ENCODE measurements at regions not wholly inside any gene's neighbourhood (a gene's known extent, or its start where the extent isn't known, plus 50 kb on each side); places are given as distances from the start of the nearest gene placed in this dataset.
"Not testable (repeated sequence)": the region's sequence is repeated elsewhere in the genome, so short reads cannot be mapped to it uniquely, and the experiment has no call there.

DNA sequence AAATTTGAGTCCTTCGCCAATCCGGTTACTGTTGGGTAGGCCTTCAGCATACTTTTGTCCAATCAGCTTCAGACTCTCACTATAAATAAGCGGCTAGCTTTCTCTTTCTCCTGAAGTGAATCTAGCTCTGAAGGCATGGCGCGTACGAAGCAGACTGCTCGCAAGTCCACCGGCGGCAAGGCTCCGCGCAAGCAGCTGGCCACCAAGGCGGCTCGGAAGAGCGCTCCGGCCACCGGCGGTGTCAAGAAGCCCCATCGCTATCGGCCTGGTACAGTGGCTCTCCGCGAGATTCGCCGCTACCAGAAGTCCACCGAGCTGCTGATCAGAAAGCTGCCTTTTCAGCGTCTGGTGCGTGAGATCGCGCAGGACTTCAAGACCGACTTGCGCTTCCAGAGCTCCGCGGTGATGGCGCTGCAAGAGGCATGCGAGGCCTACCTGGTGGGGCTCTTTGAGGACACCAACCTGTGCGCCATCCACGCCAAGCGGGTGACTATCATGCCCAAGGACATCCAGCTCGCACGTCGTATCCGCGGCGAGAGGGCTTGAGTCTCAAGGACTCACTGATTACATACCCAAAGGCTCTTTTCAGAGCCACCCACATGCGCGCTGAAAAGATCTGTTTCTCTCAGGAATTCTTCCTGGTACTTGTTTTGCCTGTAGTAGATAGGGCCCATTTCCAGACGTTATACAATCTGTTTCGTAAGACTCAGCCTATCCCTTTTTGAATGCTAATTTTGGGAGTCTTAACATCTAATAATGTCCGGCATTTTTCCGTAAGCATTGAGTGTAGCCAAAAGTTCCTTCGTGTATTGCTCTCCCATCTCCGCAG, 102.0 kb downstream of the OR2B2 start:
- Histone ChIP-seq H3K36me3 (ENCODE audit: control insufficient read depth, insufficient read depth, low read length) (no peaks in the 10 kb centered on the region), H3K4me3 (ENCODE audit: low read depth, low read length) (peak overlapping the region; percentile 96), H3K4me1 (ENCODE audit: control insufficient read depth, insufficient read depth, low read length) (peaks cover 6% of the 10 kb centered on the region), H3K9ac (ENCODE audit: low read depth, low read length) (peak overlapping the region; percentile 99), H3K9me3 (ENCODE audit: control insufficient read depth, insufficient read depth, low read length) (no peaks in the 10 kb centered on the region), H3K27me3 (ENCODE audit: control insufficient read depth, insufficient read depth, low read length) (no peaks in the 10 kb centered on the region)

GRCh38 chr6:27809067-27809938, 102.9 kb downstream of the OR2B2 start:
- Histone ChIP-seq H3K4me1 (ENCODE audit: control insufficient read depth, insufficient read depth, low read length) (peaks cover 6% of the 10 kb centered on the region), H3K9ac (ENCODE audit: low read depth, low read length) (peak overlapping the region; percentile 99), H3K9me3 (ENCODE audit: control insufficient read depth, insufficient read depth, low read length) (no peaks in the 10 kb centered on the region), H3K27me3 (ENCODE audit: control insufficient read depth, insufficient read depth, low read length) (no peaks in the 10 kb centered on the region), H3K36me3 (ENCODE audit: control insufficient read depth, insufficient read depth, low read length) (no peaks in the 10 kb centered on the region), H3K4me3 (ENCODE audit: low read depth, low read length) (peak overlapping the region; percentile 96)

DNA sequence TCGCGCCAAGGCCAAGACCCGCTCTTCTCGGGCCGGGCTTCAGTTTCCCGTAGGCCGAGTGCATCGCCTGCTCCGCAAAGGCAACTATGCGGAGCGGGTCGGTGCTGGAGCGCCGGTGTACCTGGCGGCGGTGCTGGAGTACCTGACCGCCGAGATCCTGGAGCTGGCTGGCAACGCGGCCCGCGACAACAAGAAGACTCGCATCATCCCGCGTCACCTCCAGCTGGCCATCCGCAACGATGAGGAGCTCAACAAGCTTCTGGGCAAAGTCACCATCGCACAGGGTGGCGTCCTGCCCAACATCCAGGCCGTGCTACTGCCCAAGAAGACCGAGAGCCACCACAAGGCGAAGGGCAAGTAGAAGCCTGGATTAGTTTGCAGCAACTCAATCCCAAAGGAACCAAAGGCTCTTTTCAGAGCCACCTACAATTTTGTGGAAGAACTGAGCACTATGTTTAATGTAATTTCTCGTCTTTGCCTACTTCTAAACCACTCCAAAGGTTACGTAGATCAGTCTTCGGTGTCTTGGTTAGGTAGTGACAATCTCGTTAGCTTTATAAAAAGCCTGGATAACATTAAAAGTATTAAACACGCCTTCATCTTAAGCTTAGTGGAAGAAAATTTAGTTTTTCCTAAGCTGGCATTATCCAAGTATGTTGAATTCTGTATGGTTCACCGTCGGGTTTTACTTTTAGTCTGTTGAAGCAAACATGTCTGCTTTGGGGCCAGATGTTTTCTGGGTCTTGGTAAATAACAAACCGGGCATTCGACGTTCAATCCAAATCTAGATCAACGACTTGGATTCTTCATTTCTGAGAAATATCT, 103.7 kb downstream of the OR2B2 start:
- peak overlapping the region; percentile 96 for H3K4me3 ChIP-seq (ENCODE audit: low read depth, low read length)
- H3K4me1 ChIP-seq (ENCODE audit: control insufficient read depth, insufficient read depth, low read length); H3K27me3 ChIP-seq (ENCODE audit: control insufficient read depth, insufficient read depth, low read length); H3K9me3 ChIP-seq (ENCODE audit: control insufficient read depth, insufficient read depth, low read length); H3K36me3 ChIP-seq (ENCODE audit: control insufficient read depth, insufficient read depth, low read length): not testable (repeated sequence)
- H3K9ac ChIP-seq (ENCODE audit: low read depth, low read length), result peak overlapping the region; percentile 99

GRCh38 chr6:27807441-27808241, 104.6 kb downstream of the OR2B2 start:
- H3K9me3 ChIP-seq (ENCODE audit: control insufficient read depth, insufficient read depth, low read length); H3K27me3 ChIP-seq (ENCODE audit: control insufficient read depth, insufficient read depth, low read length); H3K4me1 ChIP-seq (ENCODE audit: control insufficient read depth, insufficient read depth, low read length); H3K36me3 ChIP-seq (ENCODE audit: control insufficient read depth, insufficient read depth, low read length): not testable (repeated sequence)
- H3K9ac ChIP-seq (ENCODE audit: low read depth, low read length), result peak overlapping the region; percentile 97
- peak overlapping the region; percentile 87 for H3K4me3 ChIP-seq (ENCODE audit: low read depth, low read length)

DNA sequence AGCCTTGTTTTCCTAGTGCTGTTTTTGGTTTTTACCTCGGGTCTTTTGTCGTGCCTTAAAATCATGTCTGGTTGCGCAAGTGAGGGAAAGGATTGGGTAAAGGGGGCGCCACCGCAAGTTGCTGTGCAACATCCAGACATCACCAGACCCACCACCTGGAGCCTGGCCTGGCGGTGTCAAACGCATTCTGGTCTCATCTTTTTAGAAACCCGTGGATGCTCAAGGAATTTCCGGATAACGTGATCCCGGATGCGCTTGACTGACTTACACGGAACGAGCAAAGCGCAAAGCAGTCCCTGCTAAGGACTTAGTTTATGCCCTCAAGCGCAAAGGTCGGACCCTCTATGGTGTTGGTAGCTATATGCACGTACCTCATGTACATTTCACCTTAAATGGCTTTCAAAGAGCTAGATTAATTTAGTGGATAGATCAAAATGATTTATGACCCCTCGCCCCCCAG, 105.2 kb downstream of the OR2B2 start:
- Histone ChIP-seq H3K4me1 (ENCODE audit: control insufficient read depth, insufficient read depth, low read length) (peaks cover 5% of the 10 kb centered on the region), H3K36me3 (ENCODE audit: control insufficient read depth, insufficient read depth, low read length) (no peaks in the 10 kb centered on the region), H3K9ac (ENCODE audit: low read depth, low read length) (peak overlapping the region; percentile 97), H3K27me3 (ENCODE audit: control insufficient read depth, insufficient read depth, low read length) (no peaks in the 10 kb centered on the region), H3K4me3 (ENCODE audit: low read depth, low read length) (peak overlapping the region; percentile 87), H3K9me3 (ENCODE audit: control insufficient read depth, insufficient read depth, low read length) (no peaks in the 10 kb centered on the region)

GRCh38 chr6:27805347-27805746, 106.8 kb downstream of the OR2B2 start:
- no peak overlapping the region for H3K9ac ChIP-seq (ENCODE audit: low read depth, low read length)
- no peak overlapping the region for H3K4me3 ChIP-seq (ENCODE audit: low read depth, low read length)
- H3K27me3 ChIP-seq (ENCODE audit: control insufficient read depth, insufficient read depth, low read length), result no peaks in the 10 kb centered on the region
- no peaks in the 10 kb centered on the region for H3K4me1 ChIP-seq (ENCODE audit: control insufficient read depth, insufficient read depth, low read length)
- no peaks in the 10 kb centered on the region for H3K36me3 ChIP-seq (ENCODE audit: control insufficient read depth, insufficient read depth, low read length)
- H3K9me3 ChIP-seq (ENCODE audit: control insufficient read depth, insufficient read depth, low read length), result no peaks in the 10 kb centered on the region

- no peak overlapping the region for H3K9ac ChIP-seq (ENCODE audit: low read depth, low read length)
- H3K36me3 ChIP-seq (ENCODE audit: control insufficient read depth, insufficient read depth, low read length), result no peaks in the 10 kb centered on the region
- H3K9me3 ChIP-seq (ENCODE audit: control insufficient read depth, insufficient read depth, low read length), result no peaks in the 10 kb centered on the region
- H3K4me3 ChIP-seq (ENCODE audit: low read depth, low read length), result no peak overlapping the region
- no peaks in the 10 kb centered on the region for H3K4me1 ChIP-seq (ENCODE audit: control insufficient read depth, insufficient read depth, low read length)
- H3K27me3 ChIP-seq (ENCODE audit: control insufficient read depth, insufficient read depth, low read length), result no peaks in the 10 kb centered on the region
Observed at GRCh38 chr6:27804851-27805250, 107.3 kb downstream of the OR2B2 start.

- H3K36me3 ChIP-seq (ENCODE audit: control insufficient read depth, insufficient read depth, low read length), result no peaks in the 10 kb centered on the region
- no peak overlapping the region for H3K9ac ChIP-seq (ENCODE audit: low read depth, low read length)
- no peaks in the 10 kb centered on the region for H3K9me3 ChIP-seq (ENCODE audit: control insufficient read depth, insufficient read depth, low read length)
- H3K4me1 ChIP-seq (ENCODE audit: control insufficient read depth, insufficient read depth, low read length), result no peaks in the 10 kb centered on the region
- H3K4me3 ChIP-seq (ENCODE audit: low read depth, low read length), result no peak overlapping the region
- H3K27me3 ChIP-seq (ENCODE audit: control insufficient read depth, insufficient read depth, low read length), result no peaks in the 10 kb centered on the region
Observed at GRCh38 chr6:27800731-27801373, 111.3 kb downstream of the OR2B2 start.

GRCh38 chr6:27797960-27798359, 114.2 kb downstream of the OR2B2 start:
- Histone ChIP-seq H3K4me1 (ENCODE audit: control insufficient read depth, insufficient read depth, low read length) (no peaks in the 10 kb centered on the region), H3K27me3 (ENCODE audit: control insufficient read depth, insufficient read depth, low read length) (no peaks in the 10 kb centered on the region), H3K9ac (ENCODE audit: low read depth, low read length) (no peak overlapping the region), H3K4me3 (ENCODE audit: low read depth, low read length) (no peak overlapping the region), H3K9me3 (ENCODE audit: control insufficient read depth, insufficient read depth, low read length) (no peaks in the 10 kb centered on the region), H3K36me3 (ENCODE audit: control insufficient read depth, insufficient read depth, low read length) (no peaks in the 10 kb centered on the region)

GRCh38 chr6:27796736-27797481, 115.3 kb downstream of the OR2B2 start:
- H3K9me3 ChIP-seq (ENCODE audit: control insufficient read depth, insufficient read depth, low read length); H3K4me1 ChIP-seq (ENCODE audit: control insufficient read depth, insufficient read depth, low read length); H3K27me3 ChIP-seq (ENCODE audit: control insufficient read depth, insufficient read depth, low read length); H3K9ac ChIP-seq (ENCODE audit: low read depth, low read length); H3K4me3 ChIP-seq (ENCODE audit: low read depth, low read length); H3K36me3 ChIP-seq (ENCODE audit: control insufficient read depth, insufficient read depth, low read length): not testable (repeated sequence)

All from iPS-15b (cell line).